ENCODE measurements at regions not wholly inside any gene's neighbourhood (a gene's known extent, or its start where the extent isn't known, plus 50 kb on each side); places are given as distances from the start of the nearest gene placed in this dataset.

DNA sequence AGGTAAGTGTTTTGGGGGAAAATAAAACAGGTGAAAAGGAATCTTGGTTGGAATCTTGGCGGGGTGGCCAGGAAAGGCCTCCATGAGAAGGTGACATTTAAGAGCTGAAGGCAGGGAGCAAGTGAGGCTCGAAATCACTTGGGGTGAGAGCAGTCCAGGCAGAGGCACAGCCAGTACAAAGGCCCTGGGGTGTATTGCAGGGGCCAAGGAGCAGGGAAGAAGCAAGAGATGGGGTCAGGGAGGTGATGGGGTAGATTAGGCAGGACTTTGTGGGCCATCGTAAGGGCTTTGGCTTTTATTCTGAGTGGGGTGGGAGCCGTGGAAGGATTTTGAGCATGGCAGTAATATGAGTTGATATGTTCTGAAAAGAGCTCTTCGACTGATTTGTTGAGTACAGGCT, 551.1 kb downstream of the MN1 start:
- Histone ChIP-seq H2BK5ac (ENCODE audit: insufficient read length, low read length) (no peak overlapping the region), H2AK5ac (ENCODE audit: insufficient read length, low read length) (no peak overlapping the region), H3K23ac (ENCODE audit: insufficient read length, low read depth, low read length) (no peak overlapping the region), H2BK12ac (ENCODE audit: insufficient read length, low read depth, low read length) (no peak overlapping the region), H4K5ac (ENCODE audit: insufficient read length, low read depth, low read length) (no peak overlapping the region), H3K4ac (ENCODE audit: low read depth, low read length) (no peak overlapping the region), H3K23me2 (ENCODE audit: insufficient read length, low read depth, low read length, poor library complexity, severe bottlenecking) (no peaks in the 10 kb centered on the region), H3K4me1 (ENCODE audit: insufficient read depth, low read length) (peaks cover 2% of the 10 kb centered on the region; the same call in 1 of the 2 replicates), H4K91ac (ENCODE audit: insufficient read length, low read depth, low read length) (no peak overlapping the region), H4K20me1 (ENCODE audit: control insufficient read depth, insufficient read depth, insufficient read length) (no peaks in the 10 kb centered on the region), H3K79me1 (ENCODE audit: insufficient read depth, low read depth, low read length, poor library complexity, severe bottlenecking) (no peaks in the 10 kb centered on the region), H3K14ac (ENCODE audit: insufficient read depth, low read length) (no peak overlapping the region), H2AFZ (ENCODE audit: low read length) (no peak overlapping the region), H3T11ph (ENCODE audit: low read length) (no peak overlapping the region), H3K27ac (ENCODE audit: insufficient read length, low read depth, low read length) (no peak overlapping the region), H3K4me2 (ENCODE audit: insufficient read depth, insufficient read length, low read length) (no peak overlapping the region), H3K27me3 (ENCODE audit: insufficient read depth, low read length) (no peaks in the 10 kb centered on the region), H3K79me2 (ENCODE audit: insufficient read depth, low read length) (no peaks in the 10 kb centered on the region), H3K9ac (ENCODE audit: extremely low read depth, insufficient read length, low read length) (no peak overlapping the region), H2BK15ac (ENCODE audit: low read depth, low read length) (no peak overlapping the region), H2BK120ac (ENCODE audit: low read depth, low read length, poor library complexity, severe bottlenecking) (no peak overlapping the region), H4K8ac (replicated peaks; ENCODE audit: insufficient read length, low read depth, low read length) (no peak overlapping the region), H2BK20ac (ENCODE audit: low read depth, low read length, poor library complexity, severe bottlenecking) (no peak overlapping the region), H3K18ac (ENCODE audit: insufficient read length, low read depth, low read length) (no peak overlapping the region), H3K9me3 (ENCODE audit: control insufficient read depth, low read depth, low read length) (peaks cover 3% of the 10 kb centered on the region), H3K56ac (ENCODE audit: insufficient read length, low read depth, low read length) (no peak overlapping the region)
- no peak for DNase-seq
- no CpG with 5 or more reads among the region's 5 CpGs for WGBS (ENCODE audit: extremely low coverage, insufficient read length, low lambda C conversion rate)
- Mint-ChIP-seq H3K4me1 (peaks cover 3 to 6% of the 10 kb centered on the region in 2 experiments; a peak in 3 of 4 replicates), H3K9me3 (peaks cover 2 to 7% of the 10 kb centered on the region in 2 experiments), H3K27ac (no peak overlapping the region; a peak in 2 of 7 replicates), H3K4me3 (no peak overlapping the region), H3K27me3 (ENCODE audit: low read depth) (peaks cover 18% of the 10 kb centered on the region), H3K36me3 (ENCODE audit: insufficient read depth in 1 of 3, low read depth in 3 of 3) (peaks cover 1 to 2% (median 1%) of the 10 kb centered on the region in 3 experiments; a peak in 6 of 7 replicates)
- TF ChIP-seq, protein P1, sequence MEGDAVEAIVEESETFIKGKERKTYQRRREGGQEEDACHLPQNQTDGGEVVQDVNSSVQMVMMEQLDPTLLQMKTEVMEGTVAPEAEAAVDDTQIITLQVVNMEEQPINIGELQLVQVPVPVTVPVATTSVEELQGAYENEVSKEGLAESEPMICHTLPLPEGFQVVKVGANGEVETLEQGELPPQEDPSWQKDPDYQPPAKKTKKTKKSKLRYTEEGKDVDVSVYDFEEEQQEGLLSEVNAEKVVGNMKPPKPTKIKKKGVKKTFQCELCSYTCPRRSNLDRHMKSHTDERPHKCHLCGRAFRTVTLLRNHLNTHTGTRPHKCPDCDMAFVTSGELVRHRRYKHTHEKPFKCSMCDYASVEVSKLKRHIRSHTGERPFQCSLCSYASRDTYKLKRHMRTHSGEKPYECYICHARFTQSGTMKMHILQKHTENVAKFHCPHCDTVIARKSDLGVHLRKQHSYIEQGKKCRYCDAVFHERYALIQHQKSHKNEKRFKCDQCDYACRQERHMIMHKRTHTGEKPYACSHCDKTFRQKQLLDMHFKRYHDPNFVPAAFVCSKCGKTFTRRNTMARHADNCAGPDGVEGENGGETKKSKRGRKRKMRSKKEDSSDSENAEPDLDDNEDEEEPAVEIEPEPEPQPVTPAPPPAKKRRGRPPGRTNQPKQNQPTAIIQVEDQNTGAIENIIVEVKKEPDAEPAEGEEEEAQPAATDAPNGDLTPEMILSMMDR (conservative IDR thresholded peaks at IDR 0.05): no peak
